Progenitor cell of endocrine pancreas (in vitro differentiated cells): ENCODE measurements at regions not wholly inside any gene's neighbourhood (a gene's known extent, or its start where the extent isn't known, plus 50 kb on each side); places are given as distances from the start of the nearest gene placed in this dataset.
"Not testable (repeated sequence)": the region's sequence is repeated elsewhere in the genome, so short reads cannot be mapped to it uniquely, and the experiment has no call there.

ENCODE experiments used
- DNase-seq: peaks from one replicate; pipeline ENCODE4 v3.0.0; 2021; ENCODE audit warnings: low spot score; ENCODE audit not compliant: unreplicated experiment
- H3K27ac Mint-ChIP-seq: 2 replicates; pipeline ENCODE4 v1.8.0; 2021; ENCODE audit warnings: mild to moderate bottlenecking, moderate library complexity, mixed read lengths
- H3K27me3 Mint-ChIP-seq: 2 replicates; pipeline ENCODE4 v1.8.0; 2021; ENCODE audit warnings: mixed read lengths
- H3K36me3 Mint-ChIP-seq: 2 replicates; pipeline ENCODE4 v1.8.0; 2022; ENCODE audit warnings: mixed read lengths; ENCODE audit not compliant: insufficient read depth
- H3K4me1 Mint-ChIP-seq: 2 replicates; pipeline ENCODE4 v1.8.0; 2021; ENCODE audit warnings: low read depth, mixed read lengths
- H3K4me3 Mint-ChIP-seq: 2 replicates; pipeline ENCODE4 v1.8.0; 2021; ENCODE audit warnings: low read depth, mild to moderate bottlenecking, moderate library complexity, mixed read lengths
- H3K9me3 Mint-ChIP-seq: 2 replicates; pipeline ENCODE4 v1.8.0; 2021; ENCODE audit warnings: low read depth, mixed read lengths
- CTCF ChIP-seq: fragments of 200-600 bp; sonication (generic); IDR thresholded peaks from one replicate; pipeline ENCODE4 v1.5.0; 2021; ENCODE audit warnings: antibody characterized with exemption, mild to moderate bottlenecking; ENCODE audit not compliant: unreplicated experiment

- Mint-ChIP-seq H3K27me3 (peaks cover 5% of the 10 kb centered on the region), H3K36me3 (no peaks in the 10 kb centered on the region), H3K9me3 (no peaks in the 10 kb centered on the region), H3K4me3 (no peak overlapping the region), H3K4me1 (peaks cover 6% of the 10 kb centered on the region), H3K27ac (no peak overlapping the region)
- no peak for DNase-seq
- no peak for TF ChIP-seq CTCF
Observed at GRCh38 chr2:173720306-173720705, 244.9 kb downstream of the SP3 start.

GRCh38 chr2:173734797-173735196 lies 230.4 kb downstream of the SP3 start:
- no peak for DNase-seq
- Mint-ChIP-seq H3K4me1 (no peaks in the 10 kb centered on the region), H3K27me3 (peaks cover 4% of the 10 kb centered on the region), H3K4me3 (no peak overlapping the region), H3K27ac (no peak overlapping the region), H3K9me3 (no peaks in the 10 kb centered on the region), H3K36me3 (no peaks in the 10 kb centered on the region)
- no peak for TF ChIP-seq CTCF

GRCh38 chr2:173737954-173738575 lies 227.1 kb downstream of the SP3 start:
- H3K27me3 Mint-ChIP-seq, H3K4me3 Mint-ChIP-seq, DNase-seq, H3K9me3 Mint-ChIP-seq, H3K27ac Mint-ChIP-seq, H3K4me1 Mint-ChIP-seq, H3K36me3 Mint-ChIP-seq: not testable (repeated sequence)

- H3K4me3 Mint-ChIP-seq = no peak overlapping the region
- H3K27me3 Mint-ChIP-seq = peaks cover 10% of the 10 kb centered on the region
- no peak for TF ChIP-seq CTCF
- no peak for DNase-seq
- no peaks in the 10 kb centered on the region for H3K9me3 Mint-ChIP-seq
- no peaks in the 10 kb centered on the region for H3K4me1 Mint-ChIP-seq
- H3K36me3 Mint-ChIP-seq = no peaks in the 10 kb centered on the region
- H3K27ac Mint-ChIP-seq = no peak overlapping the region
Observed at GRCh38 chr2:173739006-173739405, 226.2 kb downstream of the SP3 start.

- H3K4me3 Mint-ChIP-seq = no peak overlapping the region
- TF ChIP-seq CTCF = no peak
- DNase-seq = no peak
- no peaks in the 10 kb centered on the region for H3K36me3 Mint-ChIP-seq
- H3K4me1 Mint-ChIP-seq = no peaks in the 10 kb centered on the region
- H3K27ac Mint-ChIP-seq = no peak overlapping the region
- peaks cover 14% of the 10 kb centered on the region for H3K27me3 Mint-ChIP-seq
- no peaks in the 10 kb centered on the region for H3K9me3 Mint-ChIP-seq
Observed at GRCh38 chr2:173740639-173741038, 224.5 kb downstream of the SP3 start.

GRCh38 chr2:173741759-173742158 lies 223.4 kb downstream of the SP3 start:
- H3K27ac Mint-ChIP-seq = no peak overlapping the region
- no peak overlapping the region for H3K4me3 Mint-ChIP-seq
- H3K4me1 Mint-ChIP-seq = no peaks in the 10 kb centered on the region
- no peak for TF ChIP-seq CTCF
- peaks cover 20% of the 10 kb centered on the region for H3K27me3 Mint-ChIP-seq
- H3K9me3 Mint-ChIP-seq = no peaks in the 10 kb centered on the region
- no peaks in the 10 kb centered on the region for H3K36me3 Mint-ChIP-seq
- DNase-seq = no peak
